Endodermal cell (in vitro differentiated cells): ENCODE measurements at regions not wholly inside any gene's neighbourhood (a gene's known extent, or its start where the extent isn't known, plus 50 kb on each side); places are given as distances from the start of the nearest gene placed in this dataset.

Experiments
- DNase-seq: peaks from one replicate; pipeline ENCODE4 v3.0.0-alpha.2; 2017
- H3K27ac ChIP-seq: 2 replicates; pipeline ENCODE4 v1.5.1; 2013; ENCODE audit warnings: mild to moderate bottlenecking, low read depth, low read length, moderate library complexity
- H3K27me3 ChIP-seq: 2 replicates; pipeline ENCODE4 v1.6.1; 2013; ENCODE audit warnings: mild to moderate bottlenecking, low read length, moderate library complexity; ENCODE audit not compliant: insufficient read depth, control insufficient read depth, poor library complexity, severe bottlenecking
- H3K36me3 ChIP-seq: 2 replicates; pipeline ENCODE4 v1.7.0; 2013; ENCODE audit warnings: mild to moderate bottlenecking, low read length, moderate library complexity; ENCODE audit not compliant: control insufficient read depth, insufficient read depth
- H3K4me1 ChIP-seq: one replicate; pipeline ENCODE4 v1.7.0; 2013; ENCODE audit warnings: low read length; ENCODE audit not compliant: control insufficient read depth, insufficient read depth
- H3K4me3 ChIP-seq: 2 replicates; pipeline ENCODE4 v1.5.1; 2013; ENCODE audit warnings: mild to moderate bottlenecking, low read length, moderate library complexity
- H3K9ac ChIP-seq: 2 replicates; pipeline ENCODE4 v1.6.1; 2013; ENCODE audit warnings: mild to moderate bottlenecking, low read length, moderate library complexity; ENCODE audit not compliant: poor library complexity, severe bottlenecking; ENCODE audit errors: extremely low read depth
- H3K9me3 ChIP-seq: 2 replicates; pipeline ENCODE4 v1.6.1; 2013; ENCODE audit warnings: mild to moderate bottlenecking, low read length, moderate library complexity; ENCODE audit not compliant: control insufficient read depth
- H3K27ac Mint-ChIP-seq: 2 replicates; pipeline ENCODE4 v1.8.0; 2020; ENCODE audit warnings: mixed read lengths
- H3K27me3 Mint-ChIP-seq: 2 replicates; pipeline ENCODE4 v1.8.0; 2021; ENCODE audit warnings: mild to moderate bottlenecking, mixed read lengths; ENCODE audit not compliant: insufficient read depth
- H3K36me3 Mint-ChIP-seq: 2 replicates; pipeline ENCODE4 v1.8.0; 2020; ENCODE audit warnings: low read depth, mixed read lengths
- H3K4me1 Mint-ChIP-seq: 2 replicates; pipeline ENCODE4 v1.8.0; 2020; ENCODE audit warnings: mixed read lengths
- H3K4me3 Mint-ChIP-seq: 2 replicates; pipeline ENCODE4 v1.8.0; 2020; ENCODE audit warnings: mild to moderate bottlenecking, moderate library complexity, mixed read lengths
- H3K9me3 Mint-ChIP-seq: 2 replicates; pipeline ENCODE4 v1.8.0; 2020; ENCODE audit warnings: mild to moderate bottlenecking, mixed read lengths
- CTCF ChIP-seq: fragments of 200-600 bp; sonication (generic); conservative IDR thresholded peaks from 2 replicates; pipeline ENCODE4 v1.5.0; 2021; ENCODE audit warnings: antibody characterized with exemption, mild to moderate bottlenecking
- WGBS, 2 experiments: methylation state at CpG; one replicate each; pipeline versions ENCODE4 v1.1.5 to v1.1.7; 2013; ENCODE audit warnings: missing lambda C conversion rate in 2 of 2, mixed read lengths in 1 of 2; ENCODE audit not compliant: insufficient coverage in 1 of 2, insufficient read length in 1 of 2; 5-methylcytosine and 5-hydroxymethylcytosine counted together

- no peaks in the 10 kb centered on the region for H3K4me1 Mint-ChIP-seq
- peaks cover 38% of the 10 kb centered on the region for H3K9me3 Mint-ChIP-seq
- H3K4me3 Mint-ChIP-seq: no peak overlapping the region
- no peaks in the 10 kb centered on the region for H3K27me3 ChIP-seq
- no peaks in the 10 kb centered on the region for H3K4me1 ChIP-seq
- DNase-seq: no peak
- no peak for TF ChIP-seq CTCF
- no peak overlapping the region for H3K27ac Mint-ChIP-seq
- no peaks in the 10 kb centered on the region for H3K36me3 ChIP-seq
- no peak overlapping the region for H3K4me3 ChIP-seq
- H3K27ac ChIP-seq: no peak overlapping the region
- H3K9me3 ChIP-seq: no peaks in the 10 kb centered on the region
- 91 to 95% methylated on average over 1 to 2 of the region's 2 CpGs for whole genome bisulfite sequencing, 2 experiments
- H3K27me3 Mint-ChIP-seq: no peaks in the 10 kb centered on the region
- H3K36me3 Mint-ChIP-seq: no peaks in the 10 kb centered on the region
- H3K9ac ChIP-seq: no peak overlapping the region
Observed at GRCh38 chrX:10986616-10987015, 124.5 kb upstream of the HCCS start.

- H3K9me3 ChIP-seq: no peaks in the 10 kb centered on the region
- no peak overlapping the region for H3K27ac ChIP-seq
- WGBS, 2 experiments: 94% methylated on average over 2 of the region's 4 CpGs; no CpG with 5 or more reads in 1 of the 2 experiments
- no peaks in the 10 kb centered on the region for H3K27me3 ChIP-seq
- no peak for DNase-seq
- no peaks in the 10 kb centered on the region for H3K36me3 ChIP-seq
- H3K9me3 Mint-ChIP-seq: peaks cover 52% of the 10 kb centered on the region
- H3K4me1 Mint-ChIP-seq: no peaks in the 10 kb centered on the region
- no peaks in the 10 kb centered on the region for H3K36me3 Mint-ChIP-seq
- no peak for TF ChIP-seq CTCF
- no peak overlapping the region for H3K9ac ChIP-seq
- no peak overlapping the region for H3K4me3 ChIP-seq
- no peaks in the 10 kb centered on the region for H3K27me3 Mint-ChIP-seq
- no peak overlapping the region for H3K27ac Mint-ChIP-seq
- H3K4me3 Mint-ChIP-seq: no peak overlapping the region
- no peaks in the 10 kb centered on the region for H3K4me1 ChIP-seq
Observed at GRCh38 chrX:10988653-10989052, 122.5 kb upstream of the HCCS start.

DNA sequence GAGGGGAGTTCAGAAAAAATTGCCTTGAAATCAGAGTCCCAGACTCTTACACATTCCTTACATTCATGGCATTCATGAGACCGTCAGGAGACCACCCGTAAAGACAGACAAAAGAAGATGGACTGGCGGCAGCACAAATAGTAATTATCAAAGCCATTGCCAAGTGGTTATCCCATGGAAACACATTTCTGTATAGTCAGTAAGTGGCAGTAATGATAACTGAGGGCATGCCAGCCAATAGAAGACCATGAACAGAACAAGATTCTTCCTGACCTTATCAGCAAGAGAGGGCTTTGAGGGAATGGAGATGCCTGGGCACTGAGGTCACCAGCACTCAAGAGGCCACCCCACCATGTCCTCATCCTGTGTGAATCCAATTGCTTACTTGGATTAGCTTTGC is 121.7 kb upstream of the HCCS start:
- Histone ChIP-seq H3K27me3 (no peaks in the 10 kb centered on the region), H3K4me3 (no peak overlapping the region), H3K4me1 (no peaks in the 10 kb centered on the region), H3K9ac (no peak overlapping the region), H3K27ac (peak overlapping the region; percentile 30), H3K9me3 (no peaks in the 10 kb centered on the region), H3K36me3 (no peaks in the 10 kb centered on the region)
- H3K27me3 Mint-ChIP-seq: no peaks in the 10 kb centered on the region
- H3K4me1 Mint-ChIP-seq: no peaks in the 10 kb centered on the region
- TF ChIP-seq CTCF: no peak
- DNase-seq: peak; percentile 51
- H3K9me3 Mint-ChIP-seq: peaks cover 54% of the 10 kb centered on the region
- H3K27ac Mint-ChIP-seq: peak overlapping the region; percentile 72
- no peak overlapping the region for H3K4me3 Mint-ChIP-seq
- H3K36me3 Mint-ChIP-seq: no peaks in the 10 kb centered on the region
- WGBS, 2 experiments: 94% methylated on average over 3 of the region's 3 CpGs; no CpG with 5 or more reads in 1 of the 2 experiments
